WI38 (cell line): ENCODE measurements at regions not wholly inside any gene's neighbourhood (a gene's known extent, or its start where the extent isn't known, plus 50 kb on each side); places are given as distances from the start of the nearest gene placed in this dataset.

Experiments
- H3K4me3 ChIP-seq: 2 replicates; pipeline ENCODE4 v1.5.1; 2011; ENCODE audit warnings: low read depth, mild to moderate bottlenecking, control low read depth, low read length
- CTCF ChIP-seq: IDR thresholded peaks from 2 replicates; pipeline ENCODE4 v1.5.1; 2012; ENCODE audit warnings: low read depth, mild to moderate bottlenecking, control low read depth, low read length

GRCh38 chr18:67615876-67616275, 99.4 kb upstream of the DSEL start:
- no peak for TF ChIP-seq CTCF
- H3K4me3 ChIP-seq = no peak overlapping the region

GRCh38 chr18:67613731-67614130, 97.2 kb upstream of the DSEL start:
- H3K4me3 ChIP-seq = no peak overlapping the region
- TF ChIP-seq CTCF = no peak

- no peak for TF ChIP-seq CTCF
- H3K4me3 ChIP-seq = no peak overlapping the region
Measured at GRCh38 chr18:67612281-67612680, 95.8 kb upstream of the DSEL start.

GRCh38 chr18:67608615-67609273, 92.2 kb upstream of the DSEL start:
- H3K4me3 ChIP-seq = no peak overlapping the region
- no peak for TF ChIP-seq CTCF

- no peak for TF ChIP-seq CTCF
- no peak overlapping the region for H3K4me3 ChIP-seq
Measured at GRCh38 chr18:67608191-67608590, 91.7 kb upstream of the DSEL start.

GRCh38 chr18:67600181-67601180, 84.0 kb upstream of the DSEL start:
- TF ChIP-seq CTCF = no peak
- H3K4me3 ChIP-seq = no peak overlapping the region

GRCh38 chr18:67599277-67599676, 82.8 kb upstream of the DSEL start:
- no peak overlapping the region for H3K4me3 ChIP-seq
- TF ChIP-seq CTCF = no peak
